Body of pancreas (tissue), 4 donors: ENCODE measurements at regions not wholly inside any gene's neighbourhood (a gene's known extent, or its start where the extent isn't known, plus 50 kb on each side); places are given as distances from the start of the nearest gene placed in this dataset.

Experiments
- CTCF ChIP-seq, 7 experiments: fragments of 450-650 bp in 4 of 7; fragments of 200-600 bp in 3 of 7; sonication (generic) in 3 of 7; IDR thresholded peaks; one replicate each; pipeline ENCODE4 v1.5.1; 2016 to 2019; ENCODE audit warnings: antibody characterized with exemption in 7 of 7
- POLR2A ChIP-seq, 3 donors: fragments of 450-650 bp; IDR thresholded peaks; one replicate each; pipeline ENCODE4 v1.6.1; 2016; ENCODE audit warnings: antibody characterized with exemption in 3 of 3, mild to moderate bottlenecking in 2 of 3

DNA sequence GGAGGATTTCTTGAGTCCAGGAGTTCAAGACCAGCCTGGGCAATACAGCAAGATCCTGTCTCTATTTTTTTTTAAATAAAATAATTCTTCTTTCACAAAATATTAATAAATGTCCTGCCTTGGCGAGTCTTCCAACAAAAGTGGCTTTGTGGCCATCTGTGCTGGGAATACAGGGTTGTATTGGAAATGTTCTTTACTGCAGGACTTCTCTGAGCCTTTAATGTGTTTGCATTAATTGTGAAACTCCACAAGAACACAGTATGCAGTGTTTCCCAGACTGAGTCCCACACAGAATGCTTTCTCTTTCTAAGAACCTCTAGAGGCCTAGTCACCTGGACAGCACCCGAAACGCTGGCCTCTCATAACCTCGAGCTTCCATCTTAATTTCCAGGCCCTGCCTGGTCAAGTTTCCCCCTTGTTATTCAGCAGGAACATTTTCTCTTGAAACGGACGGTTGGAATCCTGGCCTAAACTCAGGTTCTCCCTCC, 85.4 kb upstream of the ARRDC4 start:
- no peak for TF ChIP-seq POLR2A (IDR thresholded peaks at IDR 0.05)
- TF ChIP-seq CTCF (IDR thresholded peaks at IDR 0.05): no peak
